ENCODE measurements at regions not wholly inside any gene's neighbourhood (a gene's known extent, or its start where the extent isn't known, plus 50 kb on each side); places are given as distances from the start of the nearest gene placed in this dataset.

GRCh38 chr4:103403619-103404018, 205.5 kb upstream of the CENPE start:
- Histone ChIP-seq H3K4me3 (no peak overlapping the region), H3K4me1 (no peaks in the 10 kb centered on the region), H3K4me2 (no peak overlapping the region), H3K9me3 (no peaks in the 10 kb centered on the region), H3K27ac (no peak overlapping the region)
- no peak for ATAC-seq
- no peak for FAIRE-seq
- 49% methylated on average over 2 of the region's 2 CpGs for WGBS (ENCODE audit: missing lambda C conversion rate)
- DNase-seq (ENCODE audit: low read depth in 1 of 2, low spot score in 1 of 2): no peak
- no peak for TF ChIP-seq HOXB5 (CRISPR knock-in tag; IDR thresholded peaks at IDR 0.05)
- no peak for TF ChIP-seq MYC (IDR thresholded peaks at IDR 0.05; ENCODE audit: borderline replicate concordance, low read length)
- TF ChIP-seq ATOH8 (CRISPR knock-in tag; IDR thresholded peaks at IDR 0.05; ENCODE audit: low read depth): no peak
- CTCF ChIA-PET: no interaction called here
- POLR2A ChIA-PET: no interaction called here

- 23% methylated on average over 2 of the region's 2 CpGs for WGBS (ENCODE audit: missing lambda C conversion rate)
- Histone ChIP-seq H3K9me3 (no peaks in the 10 kb centered on the region), H3K4me3 (no peak overlapping the region), H3K4me1 (no peaks in the 10 kb centered on the region), H3K27ac (no peak overlapping the region), H3K4me2 (no peak overlapping the region)
- POLR2A ChIA-PET: no interaction called here
- ATAC-seq: no peak
- DNase-seq (ENCODE audit: low read depth in 1 of 2, low spot score in 1 of 2): no peak
- FAIRE-seq: no peak
- TF ChIP-seq RAD21 (conservative IDR thresholded peaks at IDR 0.05 in 1 of 2, IDR thresholded peaks at IDR 0.05 in 1 of 2) (no peak), JUN (IDR thresholded peaks at IDR 0.05) (no peak), EP300 (IDR thresholded peaks at IDR 0.05) (no peak), TP53 (CRISPR knock-in tag; IDR thresholded peaks at IDR 0.05) (no peak)
- CTCF ChIA-PET: no interaction called here
Observed at GRCh38 chr4:103402198-103402597, 204.1 kb upstream of the CENPE start.

- WGBS (ENCODE audit: missing lambda C conversion rate): 0% methylated on average over 1 of the region's 1 CpG
- Histone ChIP-seq H3K27ac (no peak overlapping the region), H3K4me2 (no peak overlapping the region), H3K9me3 (no peaks in the 10 kb centered on the region), H3K4me3 (no peak overlapping the region), H3K4me1 (no peaks in the 10 kb centered on the region)
- FAIRE-seq: no peak
- ChIA-PET CTCF (no interaction called here), POLR2A (no interaction called here)
- TF ChIP-seq RFX5 (IDR thresholded peaks at IDR 0.05): no peak
- no peak for TF ChIP-seq ZFP36 (IDR thresholded peaks at IDR 0.05; ENCODE audit: borderline replicate concordance, partially characterized antibody)
- TF ChIP-seq RARB (CRISPR knock-in tag; IDR thresholded peaks at IDR 0.05): no peak
- TF ChIP-seq EHF (CRISPR knock-in tag; IDR thresholded peaks at IDR 0.05): no peak
- TF ChIP-seq USF2 (IDR thresholded peaks at IDR 0.05): no peak
- no peak for TF ChIP-seq ATOH8 (CRISPR knock-in tag; IDR thresholded peaks at IDR 0.05; ENCODE audit: low read depth)
- no peak for TF ChIP-seq TFCP2L1 (CRISPR knock-in tag; IDR thresholded peaks at IDR 0.05)
- TF ChIP-seq MAX (IDR thresholded peaks at IDR 0.05): no peak
- ATAC-seq: no peak
- no peak for DNase-seq (ENCODE audit: low read depth in 1 of 2, low spot score in 1 of 2)
Observed at GRCh38 chr4:103400405-103400804, 202.3 kb upstream of the CENPE start.

- 7% methylated on average over 1 of the region's 1 CpG for WGBS (ENCODE audit: missing lambda C conversion rate)
- no peaks in the 10 kb centered on the region for H3K4me1 ChIP-seq
- no peak overlapping the region for H3K4me2 ChIP-seq
- H3K4me3 ChIP-seq: no peak overlapping the region
- ChIA-PET CTCF (no interaction called here), POLR2A (no interaction called here)
- DNase-seq (ENCODE audit: low read depth in 1 of 2, low spot score in 1 of 2): no peak
- no peaks in the 10 kb centered on the region for H3K9me3 ChIP-seq
- no peak for FAIRE-seq
- ATAC-seq: no peak
- H3K27ac ChIP-seq: no peak overlapping the region
- TF ChIP-seq PBX3 (IDR thresholded peaks at IDR 0.05): no peak
- no peak for TF ChIP-seq RCOR1 (IDR thresholded peaks at IDR 0.05; ENCODE audit: low read depth, low read length)
- TF ChIP-seq CTCF (IDR thresholded peaks at IDR 0.05): no peak
- TF ChIP-seq ZNF302 (CRISPR knock-in tag; IDR thresholded peaks at IDR 0.05): no peak
- TF ChIP-seq HES2 (IDR thresholded peaks at IDR 0.05): no peak
- TF ChIP-seq MAFK (IDR thresholded peaks at IDR 0.05; ENCODE audit: partially characterized antibody): no peak
- TF ChIP-seq TP53 (CRISPR knock-in tag; IDR thresholded peaks at IDR 0.05): no peak
- no peak for TF ChIP-seq USF2 (IDR thresholded peaks at IDR 0.05)
- TF ChIP-seq CBX8 (IDR thresholded peaks at IDR 0.05): no peak
Observed at GRCh38 chr4:103397541-103397940, 199.4 kb upstream of the CENPE start.
